ENCODE measurements at regions not wholly inside any gene's neighbourhood (a gene's known extent, or its start where the extent isn't known, plus 50 kb on each side); places are given as distances from the start of the nearest gene placed in this dataset.

GRCh38 chr10:129123428-129123827 is 343.6 kb upstream of the MGMT start:
- H3K4me3 ChIP-seq (ENCODE audit: low read length), result no peak overlapping the region
- no peak overlapping the region for H3K27ac ChIP-seq (ENCODE audit: low read length)
- H3K9me2 ChIP-seq (ENCODE audit: insufficient read depth, low read length), result no peaks in the 10 kb centered on the region
- no peaks in the 10 kb centered on the region for H3F3A ChIP-seq (ENCODE audit: insufficient read depth, low read length, poor library complexity, severe bottlenecking)
- no peaks in the 10 kb centered on the region for H3K36me3 ChIP-seq (ENCODE audit: insufficient read depth, low read length)
- H3K9me3 ChIP-seq (ENCODE audit: low read length), result no peaks in the 10 kb centered on the region
- H3K79me2 ChIP-seq (replicated peaks; ENCODE audit: insufficient read depth, low read length), result no peaks in the 10 kb centered on the region
- no peaks in the 10 kb centered on the region for H4K20me1 ChIP-seq (ENCODE audit: insufficient read depth)
- no peaks in the 10 kb centered on the region for H3K27me3 ChIP-seq (ENCODE audit: insufficient read depth, low read depth, low read length)
- H3K9ac ChIP-seq (ENCODE audit: low read length), result no peak overlapping the region
- no peak overlapping the region for H2AFZ ChIP-seq (ENCODE audit: low read depth, low read length)
- TF ChIP-seq RAD21 (conservative IDR thresholded peaks at IDR 0.05), result no peak
- no peak for TF ChIP-seq TAF1 (IDR thresholded peaks at IDR 0.05; ENCODE audit: low read depth)
- TF ChIP-seq REST (IDR thresholded peaks at IDR 0.05; ENCODE audit: borderline replicate concordance), result no peak
- TF ChIP-seq EP300 (conservative IDR thresholded peaks at IDR 0.05; ENCODE audit: poor library complexity, severe bottlenecking), result no peak
- no peak for TF ChIP-seq EZH2 (IDR thresholded peaks at IDR 0.05; ENCODE audit: borderline replicate concordance, insufficient read depth, low read length, poor library complexity, severe bottlenecking)
- TF ChIP-seq CTCF (IDR thresholded peaks at IDR 0.05; ENCODE audit: poor library complexity, severe bottlenecking), result no peak
- TF ChIP-seq SMC3 (conservative IDR thresholded peaks at IDR 0.05; ENCODE audit: poor library complexity), result no peak
- TF ChIP-seq POLR2AphosphoS5 (IDR thresholded peaks at IDR 0.05), result no peak
- TF ChIP-seq MXI1 (conservative IDR thresholded peaks at IDR 0.05; ENCODE audit: poor library complexity, severe bottlenecking), result no peak
- no peak overlapping the region for H3K4me2 ChIP-seq (ENCODE audit: low read length)

GRCh38 chr10:129126982-129127381 is 340.1 kb upstream of the MGMT start:
- Histone ChIP-seq H3K9me2 (ENCODE audit: insufficient read depth, low read length) (no peaks in the 10 kb centered on the region), H3K79me2 (replicated peaks; ENCODE audit: insufficient read depth, low read length) (no peaks in the 10 kb centered on the region), H3K4me2 (ENCODE audit: low read length) (no peak overlapping the region), H3K9ac (ENCODE audit: low read length) (no peak overlapping the region), H3K9me3 (ENCODE audit: low read length) (no peaks in the 10 kb centered on the region), H4K20me1 (ENCODE audit: insufficient read depth) (no peaks in the 10 kb centered on the region), H2AFZ (ENCODE audit: low read depth, low read length) (no peak overlapping the region), H3K36me3 (ENCODE audit: insufficient read depth, low read length) (no peaks in the 10 kb centered on the region), H3K27ac (ENCODE audit: low read length) (no peak overlapping the region), H3K4me3 (ENCODE audit: low read length) (no peak overlapping the region), H3F3A (ENCODE audit: insufficient read depth, low read length, poor library complexity, severe bottlenecking) (no peaks in the 10 kb centered on the region), H3K27me3 (ENCODE audit: insufficient read depth, low read depth, low read length) (no peaks in the 10 kb centered on the region)
- no peak for TF ChIP-seq TAF1 (IDR thresholded peaks at IDR 0.05; ENCODE audit: low read depth)
- no peak for TF ChIP-seq REST (IDR thresholded peaks at IDR 0.05; ENCODE audit: borderline replicate concordance)
- no peak for TF ChIP-seq EP300 (conservative IDR thresholded peaks at IDR 0.05; ENCODE audit: poor library complexity, severe bottlenecking)
- TF ChIP-seq CTCF (IDR thresholded peaks at IDR 0.05; ENCODE audit: poor library complexity, severe bottlenecking), result no peak
- no peak for TF ChIP-seq POLR2AphosphoS5 (IDR thresholded peaks at IDR 0.05)
- no peak for TF ChIP-seq MXI1 (conservative IDR thresholded peaks at IDR 0.05; ENCODE audit: poor library complexity, severe bottlenecking)
- TF ChIP-seq SMC3 (conservative IDR thresholded peaks at IDR 0.05; ENCODE audit: poor library complexity), result no peak
- TF ChIP-seq EZH2 (IDR thresholded peaks at IDR 0.05; ENCODE audit: borderline replicate concordance, insufficient read depth, low read length, poor library complexity, severe bottlenecking), result no peak
